ENCODE measurements at regions not wholly inside any gene's neighbourhood (a gene's known extent, or its start where the extent isn't known, plus 50 kb on each side); places are given as distances from the start of the nearest gene placed in this dataset.

- no peak for TF ChIP-seq EZH2 (IDR thresholded peaks at IDR 0.05; ENCODE audit: insufficient read depth, poor library complexity, severe bottlenecking)
- TF ChIP-seq EZH2phosphoT487 (IDR thresholded peaks at IDR 0.05; ENCODE audit: insufficient read depth, low read depth), result no peak
- no peaks in the 10 kb centered on the region for H3K9me2 ChIP-seq (ENCODE audit: insufficient read depth)
- peaks cover 5% of the 10 kb centered on the region; the same call in 1 of the 2 replicates for H3K4me1 ChIP-seq (ENCODE audit: insufficient read depth)
- 91 to 98% methylated on average over 5 of the region's 5 CpGs for WGBS, 2 experiments (ENCODE audit: low coverage in 1 of 2, low lambda C conversion rate in 2 of 2, missing lambda C conversion rate in 2 of 2)
- H3F3A ChIP-seq (ENCODE audit: insufficient read depth), result no peaks in the 10 kb centered on the region
- no peak for DNase-seq
- no peak overlapping the region for H2AFZ ChIP-seq
- H3K4me3 ChIP-seq, result no peak overlapping the region
- H3K4me2 ChIP-seq (ENCODE audit: unreplicated experiment), result no peak overlapping the region
- no peaks in the 10 kb centered on the region for H3K9me3 ChIP-seq (ENCODE audit: low read depth)
- H3K9ac ChIP-seq, result no peak overlapping the region
- H3K36me3 ChIP-seq (ENCODE audit: low read depth), result no peaks in the 10 kb centered on the region
- no peaks in the 10 kb centered on the region for H3K27me3 ChIP-seq (replicated peaks; ENCODE audit: insufficient read depth)
- in situ Hi-C loops (cut with MboI), result no loop called here
- no peaks in the 10 kb centered on the region for H4K20me1 ChIP-seq (ENCODE audit: insufficient read depth)
- no peaks in the 10 kb centered on the region for H3K79me2 ChIP-seq (ENCODE audit: insufficient read depth)
- no peak overlapping the region for H3K27ac ChIP-seq
These were observed 116.1 kb upstream of the NUDT4 start for GRCh38 chr12:93261505-93262094.

GRCh38 chr12:93272997-93273396 lies 104.7 kb upstream of the NUDT4 start:
- no peak overlapping the region for H3K4me3 ChIP-seq
- WGBS, 2 experiments (ENCODE audit: low coverage in 1 of 2, low lambda C conversion rate in 2 of 2, missing lambda C conversion rate in 2 of 2), result 85 to 96% methylated on average over 2 of the region's 2 CpGs
- DNase-seq, result no peak
- H3F3A ChIP-seq (ENCODE audit: insufficient read depth), result no peaks in the 10 kb centered on the region
- H3K9me3 ChIP-seq (ENCODE audit: low read depth), result no peaks in the 10 kb centered on the region
- H3K9ac ChIP-seq, result no peak overlapping the region
- H3K36me3 ChIP-seq (ENCODE audit: low read depth), result no peaks in the 10 kb centered on the region
- H3K9me2 ChIP-seq (ENCODE audit: insufficient read depth), result no peaks in the 10 kb centered on the region
- no peak overlapping the region for H3K4me2 ChIP-seq (ENCODE audit: unreplicated experiment)
- no peak overlapping the region for H3K27ac ChIP-seq
- H2AFZ ChIP-seq, result no peak overlapping the region
- TF ChIP-seq EZH2phosphoT487 (IDR thresholded peaks at IDR 0.05; ENCODE audit: insufficient read depth, low read depth), result no peak
- no peaks in the 10 kb centered on the region for H3K4me1 ChIP-seq (ENCODE audit: insufficient read depth)
- H3K27me3 ChIP-seq (replicated peaks; ENCODE audit: insufficient read depth), result no peaks in the 10 kb centered on the region
- in situ Hi-C loops (cut with MboI), result no loop called here
- H3K79me2 ChIP-seq (ENCODE audit: insufficient read depth), result no peaks in the 10 kb centered on the region
- H4K20me1 ChIP-seq (ENCODE audit: insufficient read depth), result no peaks in the 10 kb centered on the region

GRCh38 chr12:93273834-93274564 lies 103.7 kb upstream of the NUDT4 start:
- Histone ChIP-seq H3K79me2 (ENCODE audit: insufficient read depth) (no peaks in the 10 kb centered on the region), H3K9me3 (ENCODE audit: low read depth) (no peaks in the 10 kb centered on the region), H3K4me1 (ENCODE audit: insufficient read depth) (no peaks in the 10 kb centered on the region), H3K27ac (no peak overlapping the region), H4K20me1 (ENCODE audit: insufficient read depth) (no peaks in the 10 kb centered on the region), H3K9me2 (ENCODE audit: insufficient read depth) (no peaks in the 10 kb centered on the region), H3K27me3 (replicated peaks; ENCODE audit: insufficient read depth) (no peaks in the 10 kb centered on the region), H3K4me2 (ENCODE audit: unreplicated experiment) (no peak overlapping the region), H2AFZ (peak overlapping the region; percentile 73), H3K9ac (no peak overlapping the region), H3F3A (ENCODE audit: insufficient read depth) (no peaks in the 10 kb centered on the region), H3K36me3 (ENCODE audit: low read depth) (no peaks in the 10 kb centered on the region), H3K4me3 (no peak overlapping the region)
- no peak for DNase-seq
- WGBS, 2 experiments (ENCODE audit: low coverage in 1 of 2, low lambda C conversion rate in 2 of 2, missing lambda C conversion rate in 2 of 2), result 28 to 36% methylated on average over 8 of the region's 8 CpGs
- no peak for TF ChIP-seq EZH2 (IDR thresholded peaks at IDR 0.05; ENCODE audit: insufficient read depth, poor library complexity, severe bottlenecking)
- no peak for TF ChIP-seq EZH2phosphoT487 (IDR thresholded peaks at IDR 0.05; ENCODE audit: insufficient read depth, low read depth)
- in situ Hi-C loops (cut with MboI), result no loop called here

- no peak overlapping the region for H3K9ac ChIP-seq
- no peaks in the 10 kb centered on the region for H3K9me3 ChIP-seq (ENCODE audit: low read depth)
- TF ChIP-seq EZH2 (IDR thresholded peaks at IDR 0.05; ENCODE audit: insufficient read depth, poor library complexity, severe bottlenecking), result no peak
- TF ChIP-seq EZH2phosphoT487 (IDR thresholded peaks at IDR 0.05; ENCODE audit: insufficient read depth, low read depth), result no peak
- no peaks in the 10 kb centered on the region for H3K79me2 ChIP-seq (ENCODE audit: insufficient read depth)
- H3K27me3 ChIP-seq (replicated peaks; ENCODE audit: insufficient read depth), result no peaks in the 10 kb centered on the region
- no peaks in the 10 kb centered on the region for H3K36me3 ChIP-seq (ENCODE audit: low read depth)
- 89 to 92% methylated on average over 9 of the region's 9 CpGs for WGBS, 2 experiments (ENCODE audit: low coverage in 1 of 2, low lambda C conversion rate in 2 of 2, missing lambda C conversion rate in 2 of 2)
- no peaks in the 10 kb centered on the region for H3K4me1 ChIP-seq (ENCODE audit: insufficient read depth)
- no peak for DNase-seq
- H3K27ac ChIP-seq, result no peak overlapping the region
- in situ Hi-C loops (cut with MboI), result no loop called here
- no peak overlapping the region for H2AFZ ChIP-seq
- H3K4me2 ChIP-seq (ENCODE audit: unreplicated experiment), result no peak overlapping the region
- no peaks in the 10 kb centered on the region for H4K20me1 ChIP-seq (ENCODE audit: insufficient read depth)
- H3K9me2 ChIP-seq (ENCODE audit: insufficient read depth), result no peaks in the 10 kb centered on the region
- H3K4me3 ChIP-seq, result no peak overlapping the region
- no peaks in the 10 kb centered on the region for H3F3A ChIP-seq (ENCODE audit: insufficient read depth)
These were observed 102.8 kb upstream of the NUDT4 start for GRCh38 chr12:93274937-93275336.
